ENCODE measurements at regions not wholly inside any gene's neighbourhood (a gene's known extent, or its start where the extent isn't known, plus 50 kb on each side); places are given as distances from the start of the nearest gene placed in this dataset.

GRCh38 chrY:15600565-15600964 is 1076.2 kb downstream of the NLGN4Y start:
- H3K4me1 ChIP-seq = no peaks in the 10 kb centered on the region
- no peak overlapping the region for H3K4me3 ChIP-seq
- TF ChIP-seq EP300 (IDR thresholded peaks at IDR 0.05) (no peak), POLR2AphosphoS5 (IDR thresholded peaks at IDR 0.05) (no peak), POLR2A (IDR thresholded peaks at IDR 0.05) (no peak), CTCF (IDR thresholded peaks at IDR 0.05) (no peak)
- no peaks in the 10 kb centered on the region for H3K36me3 ChIP-seq
- no peak for DNase-seq (ENCODE audit: low spot score in 2 of 2)
- WGBS = no CpG with 5 or more reads among the region's 3 CpGs
- no peaks in the 10 kb centered on the region for H3K9me3 ChIP-seq
- H3K27ac ChIP-seq = no peak overlapping the region
- H3K27me3 ChIP-seq = no peaks in the 10 kb centered on the region

- Histone ChIP-seq H3K36me3 (no peaks in the 10 kb centered on the region), H3K27me3 (no peaks in the 10 kb centered on the region), H3K27ac (no peak overlapping the region), H3K9me3 (no peaks in the 10 kb centered on the region), H3K4me3 (no peak overlapping the region), H3K4me1 (no peaks in the 10 kb centered on the region)
- TF ChIP-seq EP300 (IDR thresholded peaks at IDR 0.05) (no peak), POLR2A (IDR thresholded peaks at IDR 0.05) (no peak), POLR2AphosphoS5 (IDR thresholded peaks at IDR 0.05) (no peak), CTCF (IDR thresholded peaks at IDR 0.05) (no peak)
- DNase-seq (ENCODE audit: low spot score in 2 of 2) = no peak
Observed at GRCh38 chrY:15624370-15624769, 1100.0 kb downstream of the NLGN4Y start.

- no peak overlapping the region for H3K27ac ChIP-seq
- TF ChIP-seq EP300 (IDR thresholded peaks at IDR 0.05) (no peak), POLR2AphosphoS5 (IDR thresholded peaks at IDR 0.05) (no peak), POLR2A (IDR thresholded peaks at IDR 0.05) (no peak)
- H3K4me1 ChIP-seq = no peaks in the 10 kb centered on the region
- no peaks in the 10 kb centered on the region for H3K36me3 ChIP-seq
- no CpG with 5 or more reads among the region's 2 CpGs for WGBS
- no peak overlapping the region for H3K4me3 ChIP-seq
- DNase-seq (ENCODE audit: low spot score in 2 of 2) = no peak
- H3K27me3 ChIP-seq = no peaks in the 10 kb centered on the region
- H3K9me3 ChIP-seq = no peaks in the 10 kb centered on the region
Observed at GRCh38 chrY:15624928-15625327, 1100.6 kb downstream of the NLGN4Y start.

DNA sequence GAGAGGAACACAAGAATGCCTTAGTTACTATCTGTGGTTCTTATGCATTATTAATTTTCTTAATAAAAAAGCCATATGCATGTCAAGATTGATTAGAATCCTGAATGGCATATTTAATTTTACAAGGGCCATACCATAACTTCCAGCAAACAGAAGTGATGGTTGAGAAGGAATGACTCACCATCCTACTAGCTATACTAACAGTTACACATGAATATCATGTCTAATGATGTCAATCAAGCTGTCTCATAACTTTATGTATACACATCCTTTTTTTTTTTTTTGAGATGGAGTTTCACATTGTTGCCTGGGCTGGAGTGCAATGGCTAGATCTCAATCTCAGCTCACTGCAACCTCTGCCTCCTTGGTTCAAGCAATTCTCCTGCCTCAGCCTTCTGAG is 1123.9 kb downstream of the NLGN4Y start:
- Histone ChIP-seq H3K36me3 (no peaks in the 10 kb centered on the region), H3K4me1 (no peaks in the 10 kb centered on the region), H3K27me3 (no peaks in the 10 kb centered on the region), H3K27ac (no peak overlapping the region), H3K4me3 (no peak overlapping the region), H3K9me3 (no peaks in the 10 kb centered on the region)
- no peak for TF ChIP-seq EP300 (IDR thresholded peaks at IDR 0.05)
- TF ChIP-seq POLR2AphosphoS5 (IDR thresholded peaks at IDR 0.05) = no peak
- no peak for TF ChIP-seq POLR2A (IDR thresholded peaks at IDR 0.05)
- no peak for TF ChIP-seq CTCF (IDR thresholded peaks at IDR 0.05)
- no peak for DNase-seq (ENCODE audit: low spot score in 2 of 2)

DNA sequence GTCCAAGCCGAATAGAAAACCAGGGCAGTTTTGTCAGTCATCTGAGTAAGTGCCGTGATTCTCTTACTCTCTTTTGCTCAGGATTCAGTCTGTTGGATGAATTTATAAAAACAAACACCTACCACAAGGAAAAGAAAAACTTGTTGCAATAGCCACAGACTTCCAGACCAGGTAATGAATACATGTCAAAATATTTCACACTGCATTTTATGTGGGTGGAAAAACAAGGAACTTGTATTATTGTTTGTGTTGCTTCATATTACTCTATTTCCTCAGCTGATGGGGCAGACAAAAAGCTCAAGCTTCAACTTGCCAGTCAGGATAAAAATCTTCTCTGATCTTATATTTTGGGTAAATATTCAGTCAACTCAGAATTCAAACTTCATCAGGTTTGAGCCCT is 1125.7 kb downstream of the NLGN4Y start:
- no peak for DNase-seq (ENCODE audit: low spot score in 2 of 2)
- H3K4me1 ChIP-seq = no peaks in the 10 kb centered on the region
- no peak overlapping the region for H3K4me3 ChIP-seq
- TF ChIP-seq EP300 (IDR thresholded peaks at IDR 0.05) (no peak), POLR2AphosphoS5 (IDR thresholded peaks at IDR 0.05) (no peak), CTCF (IDR thresholded peaks at IDR 0.05) (no peak), POLR2A (IDR thresholded peaks at IDR 0.05) (no peak)
- no peaks in the 10 kb centered on the region for H3K27me3 ChIP-seq
- no peaks in the 10 kb centered on the region for H3K36me3 ChIP-seq
- H3K9me3 ChIP-seq = no peaks in the 10 kb centered on the region
- no peak overlapping the region for H3K27ac ChIP-seq
- WGBS = no CpG with 5 or more reads among the region's 2 CpGs

- no peak for DNase-seq (ENCODE audit: low spot score in 2 of 2)
- Histone ChIP-seq H3K9me3 (no peaks in the 10 kb centered on the region), H3K27me3 (no peaks in the 10 kb centered on the region), H3K36me3 (no peaks in the 10 kb centered on the region), H3K27ac (no peak overlapping the region), H3K4me1 (no peaks in the 10 kb centered on the region), H3K4me3 (no peak overlapping the region)
- TF ChIP-seq EP300 (IDR thresholded peaks at IDR 0.05) (no peak), CTCF (IDR thresholded peaks at IDR 0.05) (no peak), POLR2AphosphoS5 (IDR thresholded peaks at IDR 0.05) (no peak), POLR2A (IDR thresholded peaks at IDR 0.05) (no peak)
- no CpG with 5 or more reads among the region's 1 CpG for WGBS
Observed at GRCh38 chrY:15688531-15688930, 1164.2 kb downstream of the NLGN4Y start.

Data from suprapubic skin (tissue), 4 donors.